ENCODE measurements at regions not wholly inside any gene's neighbourhood (a gene's known extent, or its start where the extent isn't known, plus 50 kb on each side); places are given as distances from the start of the nearest gene placed in this dataset.

DNA sequence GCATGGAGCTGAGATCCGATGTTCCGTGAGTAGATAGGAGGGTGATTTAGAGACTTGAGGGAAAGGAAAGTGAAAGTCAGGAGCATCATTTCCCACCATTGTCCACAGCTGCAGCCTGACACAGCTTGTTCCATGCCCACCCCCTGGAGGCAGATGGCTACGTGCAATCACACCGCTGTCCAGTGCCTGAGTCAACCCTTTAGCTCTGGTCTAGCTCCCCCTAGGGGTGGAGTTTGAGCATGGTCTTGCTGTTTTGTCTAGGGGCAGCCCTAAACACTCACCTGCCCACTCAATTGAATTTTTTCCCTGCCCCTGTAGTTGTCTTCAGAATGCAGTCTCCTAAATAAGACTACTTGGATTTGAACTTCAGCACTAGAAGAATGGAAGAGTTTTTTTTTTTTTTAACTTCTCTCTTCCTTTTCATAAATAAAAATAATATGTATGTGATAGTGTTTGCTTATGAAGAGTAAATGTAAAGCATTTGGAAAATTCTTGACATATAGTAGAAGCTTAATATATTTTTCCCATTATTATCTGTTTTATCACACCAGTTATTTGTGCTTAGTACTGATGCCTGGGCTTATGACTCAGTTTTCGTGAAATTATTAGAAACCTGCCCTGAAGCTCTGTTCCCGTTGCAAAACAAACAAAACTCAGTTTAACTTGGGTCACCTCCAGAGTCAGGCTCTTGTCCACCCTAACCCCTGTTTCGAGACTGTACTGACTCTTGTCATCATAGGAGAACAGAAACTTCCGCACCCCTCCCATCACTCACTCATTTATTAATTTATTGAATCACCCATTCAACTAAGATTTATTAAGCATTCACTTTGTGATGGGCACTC, 814.8 kb downstream of the MAFB start:
- DNase-seq (ENCODE audit: low read depth): no peak

DNA sequence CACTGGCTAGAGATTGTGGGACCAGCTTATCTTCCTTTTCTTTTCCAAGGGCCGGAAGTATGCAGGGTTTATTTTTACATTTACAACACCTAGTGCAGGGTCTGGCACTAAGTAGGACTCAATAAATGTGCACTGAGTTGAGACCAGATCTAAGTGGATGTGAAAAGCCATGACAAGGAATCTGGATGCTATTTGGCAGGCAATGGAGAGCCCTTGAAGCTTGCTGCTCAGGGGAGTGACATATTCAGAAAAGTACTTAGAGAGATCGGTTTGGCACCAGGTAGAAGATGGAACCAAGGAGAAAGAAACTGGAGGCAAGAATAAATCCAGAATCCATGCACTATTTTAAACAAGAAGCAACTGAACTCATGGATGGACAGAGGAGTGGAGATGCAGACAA, 815.8 kb downstream of the MAFB start:
- no peak for DNase-seq (ENCODE audit: low read depth)

DNA sequence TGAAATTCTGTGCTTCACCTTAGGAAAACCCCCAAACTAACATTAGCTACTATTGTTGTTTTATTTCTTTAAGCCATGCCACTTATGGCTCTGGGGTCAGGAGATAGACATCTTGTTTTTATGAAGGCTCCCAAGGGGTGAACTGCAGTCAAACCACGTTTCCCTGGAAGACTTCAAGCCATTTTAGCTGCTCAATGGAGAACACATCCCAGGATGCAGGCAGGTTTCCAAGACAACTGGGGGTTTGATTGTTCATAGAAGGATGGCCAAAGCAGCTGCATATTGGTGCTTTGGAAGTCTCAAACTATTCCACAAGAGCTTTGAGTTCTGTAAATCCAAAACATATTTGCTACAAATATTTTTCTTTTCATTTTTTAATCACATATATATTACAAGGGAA, 818.0 kb downstream of the MAFB start:
- no peak for DNase-seq (ENCODE audit: low read depth)

GRCh38 chr20:39865446-39865845, 823.6 kb downstream of the MAFB start:
- DNase-seq (ENCODE audit: low read depth): no peak

- DNase-seq (ENCODE audit: low read depth): no peak
These were observed 826.6 kb downstream of the MAFB start for GRCh38 chr20:39862470-39862891.

DNA sequence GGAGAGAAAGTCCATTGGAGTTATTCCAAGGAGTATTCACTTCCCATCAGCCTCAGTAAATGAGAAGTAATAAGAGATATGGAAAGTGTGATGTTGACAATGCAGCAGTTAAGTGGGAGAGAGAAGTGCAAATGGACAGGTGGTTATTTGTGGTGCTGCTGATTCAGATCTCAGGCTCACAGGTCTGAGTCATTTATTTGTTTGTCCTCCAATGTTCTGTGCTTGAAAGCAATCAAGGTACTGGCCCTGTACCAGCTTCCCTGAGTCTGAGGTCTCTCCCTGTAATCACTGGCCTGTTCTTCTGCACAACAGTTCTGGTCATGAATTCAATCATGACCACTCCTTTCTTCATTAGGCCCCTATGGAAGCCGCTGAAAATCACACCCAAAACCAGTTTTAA, 827.7 kb downstream of the MAFB start:
- DNase-seq (ENCODE audit: low read depth): no peak

DNA sequence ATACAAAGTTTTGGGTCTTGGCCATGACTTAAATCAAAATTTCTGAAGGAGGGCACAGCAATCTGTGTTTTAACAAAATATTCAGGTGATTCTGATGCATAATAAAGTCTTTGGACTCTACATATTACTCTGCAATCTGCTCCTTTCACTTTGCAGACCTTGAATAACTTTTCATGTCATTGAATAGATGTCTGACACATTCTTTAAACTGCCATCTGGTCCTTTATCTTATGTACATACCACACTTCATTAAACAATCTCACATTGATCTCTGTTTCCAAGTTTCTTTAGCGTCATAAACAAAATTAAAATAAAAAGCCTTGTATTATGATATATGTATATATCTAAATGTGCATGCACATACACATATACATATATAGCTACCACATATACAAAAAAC, 831.2 kb downstream of the MAFB start:
- DNase-seq (ENCODE audit: low read depth): no peak

- no peak for DNase-seq (ENCODE audit: low read depth)
These were observed 831.8 kb downstream of the MAFB start for GRCh38 chr20:39857187-39857586.

DNA sequence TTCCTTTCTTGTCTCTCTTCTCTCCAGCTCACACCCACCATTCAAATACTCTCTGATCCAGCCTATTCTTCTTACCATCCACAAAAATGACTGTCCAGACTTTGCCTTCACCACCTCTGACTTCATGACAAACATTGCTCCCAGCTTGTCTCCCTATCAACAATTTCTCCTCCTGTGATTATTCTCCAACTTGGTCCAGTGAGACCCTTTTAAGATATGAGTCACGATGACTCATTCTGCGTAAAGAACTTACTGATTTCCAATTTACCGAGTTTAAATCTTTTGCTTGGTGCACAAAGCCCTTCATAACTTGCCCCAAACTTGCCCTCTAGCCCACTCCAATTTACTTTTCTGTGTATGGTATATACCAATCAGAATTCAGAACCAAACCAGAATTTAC, 833.2 kb downstream of the MAFB start:
- no peak for DNase-seq (ENCODE audit: low read depth)

DNA sequence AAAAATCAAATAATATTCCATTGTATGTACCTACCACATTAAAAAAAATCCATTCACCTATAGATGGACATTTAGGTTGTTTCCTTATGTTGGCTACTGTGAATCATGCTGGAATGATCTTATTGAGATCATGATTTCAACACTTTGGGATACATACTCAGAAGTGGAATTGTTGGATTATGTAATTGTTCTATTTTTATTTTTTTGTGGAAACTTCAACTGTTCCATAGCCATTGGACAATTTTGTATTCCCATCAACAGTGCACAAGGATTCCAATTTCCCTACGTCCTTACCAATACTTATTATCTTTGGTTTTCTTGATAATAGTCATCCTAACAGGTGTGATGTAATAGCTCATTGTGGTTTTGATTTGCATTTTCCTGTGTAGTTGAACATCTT, 834.0 kb downstream of the MAFB start:
- no peak for DNase-seq (ENCODE audit: low read depth)

GRCh38 chr20:39853636-39854035, 835.4 kb downstream of the MAFB start:
- DNase-seq (ENCODE audit: low read depth): no peak

- DNase-seq (ENCODE audit: low read depth): no peak
These were observed 836.0 kb downstream of the MAFB start for GRCh38 chr20:39853050-39853449.

GRCh38 chr20:39851459-39851858, 837.6 kb downstream of the MAFB start:
- no peak for DNase-seq (ENCODE audit: low read depth)

DNA sequence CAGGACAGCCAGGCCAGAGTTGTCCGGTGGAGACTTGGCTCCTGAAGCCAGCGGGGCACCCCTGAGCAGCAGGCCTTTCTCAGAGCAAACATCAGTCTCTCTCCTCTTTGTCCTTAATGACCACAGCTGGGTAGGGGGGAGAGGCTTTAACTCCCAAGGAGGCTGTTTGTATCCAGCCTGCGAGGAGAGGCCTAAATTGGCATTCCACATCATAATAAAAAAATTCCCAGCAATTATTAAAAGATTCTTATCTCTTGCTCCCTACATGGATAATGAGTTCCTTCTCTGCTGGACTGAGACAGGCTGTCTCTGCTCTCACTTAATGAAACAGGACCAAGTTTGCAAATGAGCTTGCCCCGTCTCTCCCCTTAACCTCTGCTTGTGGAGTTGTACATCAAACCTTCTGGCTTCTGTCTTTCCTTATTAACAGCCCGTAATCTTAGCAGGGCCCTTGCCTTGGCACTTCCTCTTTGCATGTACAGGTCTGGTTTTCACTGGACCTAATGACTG, 838.2 kb downstream of the MAFB start:
- DNase-seq (ENCODE audit: low read depth): no peak

DNA sequence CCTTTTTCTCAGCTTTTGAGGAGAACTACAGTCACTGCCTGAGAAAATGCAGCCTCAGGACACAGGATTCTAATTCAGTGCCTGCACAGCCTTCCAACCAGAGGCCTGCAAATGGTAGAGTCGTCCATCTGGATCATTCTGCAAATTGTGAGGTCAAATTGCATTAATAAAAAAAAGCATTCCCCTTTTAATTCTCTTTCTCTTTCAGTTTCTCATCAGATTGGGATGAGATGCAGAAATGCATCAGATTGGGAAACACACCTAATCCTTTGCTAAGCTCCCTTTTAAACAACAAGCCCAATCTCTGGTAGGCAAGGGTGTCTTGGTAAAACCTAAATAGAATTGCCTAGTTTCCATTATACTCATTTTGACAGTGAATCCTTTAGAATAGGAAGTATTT, 838.8 kb downstream of the MAFB start:
- DNase-seq (ENCODE audit: low read depth): no peak

- no peak for DNase-seq (ENCODE audit: low read depth)
These were observed 839.4 kb downstream of the MAFB start for GRCh38 chr20:39849664-39850063.

GRCh38 chr20:39849171-39849570, 839.9 kb downstream of the MAFB start:
- DNase-seq (ENCODE audit: low read depth): no peak

GRCh38 chr20:39839399-39840119, 849.5 kb downstream of the MAFB start:
- DNase-seq (ENCODE audit: low read depth): no peak

- no peak for DNase-seq (ENCODE audit: low read depth)
These were observed 851.5 kb downstream of the MAFB start for GRCh38 chr20:39837561-39837960.

GRCh38 chr20:39835130-39835842, 853.8 kb downstream of the MAFB start:
- DNase-seq (ENCODE audit: low read depth): no peak

GRCh38 chr20:39830903-39831302, 858.1 kb downstream of the MAFB start:
- DNase-seq (ENCODE audit: low read depth): no peak

- no peak for DNase-seq (ENCODE audit: low read depth)
These were observed 859.4 kb downstream of the MAFB start for GRCh38 chr20:39829661-39830060.

DNA sequence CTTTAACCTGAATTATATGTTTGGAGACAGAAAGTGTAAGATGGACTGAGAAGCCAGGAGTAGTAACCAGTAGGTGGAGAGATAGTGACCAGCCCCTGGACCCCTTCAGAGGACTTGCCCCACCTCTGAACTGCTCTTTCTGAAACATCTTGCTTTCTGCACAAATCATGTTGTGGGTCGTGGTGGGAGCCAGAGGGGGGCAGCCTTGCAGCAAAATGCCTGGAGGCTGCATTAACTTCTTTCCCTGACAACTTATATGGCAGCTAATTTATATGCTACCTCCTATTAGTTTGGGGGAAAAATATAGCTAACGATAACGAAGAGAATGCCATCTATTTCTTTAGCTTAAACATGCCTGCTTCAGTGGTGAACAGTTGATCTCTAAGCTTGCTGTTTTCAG, 859.8 kb downstream of the MAFB start:
- no peak for DNase-seq (ENCODE audit: low read depth)

All from stimulated activated CD4-positive, alpha-beta T cell treated with anti-CD3 and anti-CD28 coated beads, Interleukin-2, amount 100 ng/mL, for 4 hours (primary cell).